Activated CD8-positive, alpha-beta T cell treated with anti-CD3 and anti-CD28 coated beads for 36 hours (primary cell): ENCODE measurements at regions not wholly inside any gene's neighbourhood (a gene's known extent, or its start where the extent isn't known, plus 50 kb on each side); places are given as distances from the start of the nearest gene placed in this dataset.
"Not testable (repeated sequence)": the region's sequence is repeated elsewhere in the genome, so short reads cannot be mapped to it uniquely, and the experiment has no call there.

ENCODE experiments used
- ATAC-seq: fragments of 200-7000 bp; cut with Tn5 transposase; one replicate; pipeline ENCODE4 v1.10.0; 2021; ENCODE audit warnings: mild to moderate bottlenecking, moderate library complexity
- CTCF ChIA-PET: fragments of 350-600 bp; sonication (Branson Sonifier 250); formaldehyde crosslinking; loops from one replicate; lab custom pipeline; 2021; ENCODE audit warnings: antibody characterized with exemption; lab: Charles Lee
- POLR2A ChIA-PET: fragments of 350-600 bp; sonication (Branson Sonifier 250); formaldehyde crosslinking; loops from one replicate; lab custom pipeline; 2021; ENCODE audit warnings: antibody characterized with exemption; lab: Charles Lee
- DNase-seq: peaks from one replicate; pipeline ENCODE4 v3.0.0-alpha.2; 2020
- H3K27ac Mint-ChIP-seq: one replicate; pipeline ENCODE4 v1.8.0; 2021; ENCODE audit warnings: mild to moderate bottlenecking, mixed read lengths
- H3K27me3 Mint-ChIP-seq: one replicate; pipeline ENCODE4 v1.8.0; 2021; ENCODE audit warnings: mixed read lengths
- H3K36me3 Mint-ChIP-seq: one replicate; pipeline ENCODE4 v1.8.0; 2021; ENCODE audit warnings: low read depth, mixed read lengths
- H3K4me1 Mint-ChIP-seq: one replicate; pipeline ENCODE4 v1.8.0; 2021; ENCODE audit warnings: low read depth, mixed read lengths
- H3K4me3 Mint-ChIP-seq: one replicate; pipeline ENCODE4 v1.8.0; 2021; ENCODE audit warnings: mild to moderate bottlenecking, moderate library complexity, mixed read lengths
- H3K9me3 Mint-ChIP-seq: one replicate; pipeline ENCODE4 v1.8.0; 2021; ENCODE audit warnings: mixed read lengths
- CTCF ChIP-seq: fragments of 200-600 bp; IDR thresholded peaks from one replicate; pipeline ENCODE4 v1.8.0; 2022; ENCODE audit warnings: antibody characterized with exemption, mild to moderate bottlenecking
- intact Hi-C: fragments of 100-400 bp; cut with micrococcal nuclease; formaldehyde crosslinking; loops from one replicate; pipeline ENCODE4 v1.10.0; 2022

GRCh38 chr7:1300636-1301035, 68.0 kb downstream of the UNCX start:
- no peak for TF ChIP-seq CTCF
- Mint-ChIP-seq H3K9me3 (no peaks in the 10 kb centered on the region), H3K4me3 (no peak overlapping the region), H3K36me3 (no peaks in the 10 kb centered on the region), H3K27me3 (no peaks in the 10 kb centered on the region), H3K27ac (no peak overlapping the region), H3K4me1 (no peaks in the 10 kb centered on the region)
- no peak for ATAC-seq
- intact Hi-C loops = no loop called here
- POLR2A ChIA-PET = no interaction called here
- CTCF ChIA-PET = no interaction called here
- DNase-seq = no peak

GRCh38 chr7:1301054-1301881, 68.6 kb downstream of the UNCX start:
- no peak overlapping the region for H3K4me3 Mint-ChIP-seq
- DNase-seq (no peak), ATAC-seq (no peak)
- H3K27ac Mint-ChIP-seq = no peak overlapping the region
- ChIA-PET POLR2A (no interaction called here), CTCF (no interaction called here)
- intact Hi-C loops = no loop called here
- no peaks in the 10 kb centered on the region for H3K36me3 Mint-ChIP-seq
- H3K4me1 Mint-ChIP-seq = no peaks in the 10 kb centered on the region
- TF ChIP-seq CTCF = no peak
- no peaks in the 10 kb centered on the region for H3K27me3 Mint-ChIP-seq
- H3K9me3 Mint-ChIP-seq = no peaks in the 10 kb centered on the region

- ChIA-PET CTCF (no interaction called here), POLR2A (no interaction called here)
- TF ChIP-seq CTCF = no peak
- ATAC-seq (no peak), DNase-seq (no peak)
- Mint-ChIP-seq H3K4me3 (no peak overlapping the region), H3K9me3 (no peaks in the 10 kb centered on the region), H3K4me1 (no peaks in the 10 kb centered on the region), H3K36me3 (no peaks in the 10 kb centered on the region), H3K27ac (no peak overlapping the region), H3K27me3 (peaks cover 3% of the 10 kb centered on the region)
- intact Hi-C loops = no loop called here
Measured at GRCh38 chr7:1301882-1302251, 69.2 kb downstream of the UNCX start.

- POLR2A ChIA-PET = no interaction called here
- Mint-ChIP-seq H3K27me3 (peaks cover 3% of the 10 kb centered on the region), H3K4me1 (no peaks in the 10 kb centered on the region), H3K9me3 (no peaks in the 10 kb centered on the region), H3K27ac (no peak overlapping the region), H3K36me3 (no peaks in the 10 kb centered on the region), H3K4me3 (no peak overlapping the region)
- intact Hi-C loops = no loop called here
- CTCF ChIA-PET = no interaction called here
- no peak for TF ChIP-seq CTCF
- ATAC-seq (no peak), DNase-seq (no peak)
Measured at GRCh38 chr7:1302936-1303335, 70.3 kb downstream of the UNCX start.

- DNase-seq, H3K36me3 Mint-ChIP-seq, H3K27ac Mint-ChIP-seq, H3K27me3 Mint-ChIP-seq, H3K4me3 Mint-ChIP-seq, H3K4me1 Mint-ChIP-seq, POLR2A ChIA-PET, CTCF ChIA-PET, intact Hi-C loops, ATAC-seq, H3K9me3 Mint-ChIP-seq: not testable (repeated sequence)
Measured at GRCh38 chr7:1304011-1304410, 71.3 kb downstream of the UNCX start.
